Hepatocyte (in vitro differentiated cells): ENCODE measurements at regions not wholly inside any gene's neighbourhood (a gene's known extent, or its start where the extent isn't known, plus 50 kb on each side); places are given as distances from the start of the nearest gene placed in this dataset.

Experiments
- EZH2 ChIP-seq: fragments of 200-600 bp; sonication (generic); IDR thresholded peaks from 2 replicates; pipeline ENCODE4 v1.6.1; 2016; ENCODE audit warnings: antibody characterized with exemption, mild to moderate bottlenecking, borderline replicate concordance
- EZH2phosphoT487 ChIP-seq: fragments of 200-600 bp; sonication (generic); IDR thresholded peaks from one replicate; pipeline ENCODE4 v1.6.1; 2018; ENCODE audit warnings: antibody characterized with exemption, mild to moderate bottlenecking, low read depth, moderate library complexity; ENCODE audit not compliant: unreplicated experiment, severe bottlenecking

DNA sequence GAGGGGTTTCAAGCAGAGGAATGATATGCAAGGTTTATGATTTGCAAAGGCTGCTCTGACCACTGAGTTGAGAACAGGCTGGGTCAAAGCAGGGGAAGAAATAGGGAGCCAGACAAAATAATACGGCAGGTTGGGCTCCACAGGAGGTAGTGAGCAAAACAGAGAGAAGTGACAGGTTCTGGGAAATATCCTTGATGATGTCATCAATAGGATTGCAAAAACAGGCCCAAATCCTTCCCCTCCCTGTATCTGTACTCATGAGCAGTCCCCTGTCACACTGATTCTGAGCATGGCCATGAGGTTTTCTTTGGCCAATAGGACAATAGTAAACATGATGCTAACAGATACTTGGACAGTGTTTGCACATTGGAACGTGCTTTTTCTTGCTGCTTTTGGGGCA, 471.8 kb upstream of the BRINP1 start:
- TF ChIP-seq EZH2 (no peak), EZH2phosphoT487 (no peak)
